ENCODE measurements at regions not wholly inside any gene's neighbourhood (a gene's known extent, or its start where the extent isn't known, plus 50 kb on each side); places are given as distances from the start of the nearest gene placed in this dataset.

DNA sequence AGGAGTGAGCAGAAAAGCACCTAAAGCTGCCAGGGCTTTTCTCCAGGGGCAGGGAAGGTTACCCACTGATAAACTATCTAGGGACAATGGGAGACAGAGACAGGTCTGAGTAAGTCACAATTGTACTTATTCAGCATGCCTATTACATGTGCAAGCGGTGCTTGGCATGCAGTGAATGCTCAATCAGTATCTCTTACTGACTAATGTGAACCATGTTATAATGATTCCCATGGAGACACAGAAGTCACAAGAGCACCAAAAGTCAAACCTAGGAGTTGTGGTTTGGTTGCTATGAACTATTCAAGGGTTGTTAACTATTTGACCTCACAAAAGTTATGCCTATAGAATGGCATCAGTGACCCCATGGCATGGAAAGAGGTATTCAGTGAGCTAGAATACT lies 50.0 kb upstream of the RASGRP1 start:
- TF ChIP-seq, protein P1, sequence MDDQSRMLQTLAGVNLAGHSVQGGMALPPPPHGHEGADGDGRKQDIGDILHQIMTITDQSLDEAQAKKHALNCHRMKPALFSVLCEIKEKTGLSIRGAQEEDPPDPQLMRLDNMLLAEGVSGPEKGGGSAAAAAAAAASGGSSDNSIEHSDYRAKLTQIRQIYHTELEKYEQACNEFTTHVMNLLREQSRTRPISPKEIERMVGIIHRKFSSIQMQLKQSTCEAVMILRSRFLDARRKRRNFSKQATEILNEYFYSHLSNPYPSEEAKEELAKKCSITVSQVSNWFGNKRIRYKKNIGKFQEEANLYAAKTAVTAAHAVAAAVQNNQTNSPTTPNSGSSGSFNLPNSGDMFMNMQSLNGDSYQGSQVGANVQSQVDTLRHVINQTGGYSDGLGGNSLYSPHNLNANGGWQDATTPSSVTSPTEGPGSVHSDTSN (IDR thresholded peaks at IDR 0.05), result no peak
- TF ChIP-seq, protein P2, sequence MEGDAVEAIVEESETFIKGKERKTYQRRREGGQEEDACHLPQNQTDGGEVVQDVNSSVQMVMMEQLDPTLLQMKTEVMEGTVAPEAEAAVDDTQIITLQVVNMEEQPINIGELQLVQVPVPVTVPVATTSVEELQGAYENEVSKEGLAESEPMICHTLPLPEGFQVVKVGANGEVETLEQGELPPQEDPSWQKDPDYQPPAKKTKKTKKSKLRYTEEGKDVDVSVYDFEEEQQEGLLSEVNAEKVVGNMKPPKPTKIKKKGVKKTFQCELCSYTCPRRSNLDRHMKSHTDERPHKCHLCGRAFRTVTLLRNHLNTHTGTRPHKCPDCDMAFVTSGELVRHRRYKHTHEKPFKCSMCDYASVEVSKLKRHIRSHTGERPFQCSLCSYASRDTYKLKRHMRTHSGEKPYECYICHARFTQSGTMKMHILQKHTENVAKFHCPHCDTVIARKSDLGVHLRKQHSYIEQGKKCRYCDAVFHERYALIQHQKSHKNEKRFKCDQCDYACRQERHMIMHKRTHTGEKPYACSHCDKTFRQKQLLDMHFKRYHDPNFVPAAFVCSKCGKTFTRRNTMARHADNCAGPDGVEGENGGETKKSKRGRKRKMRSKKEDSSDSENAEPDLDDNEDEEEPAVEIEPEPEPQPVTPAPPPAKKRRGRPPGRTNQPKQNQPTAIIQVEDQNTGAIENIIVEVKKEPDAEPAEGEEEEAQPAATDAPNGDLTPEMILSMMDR (IDR thresholded peaks at IDR 0.05), result no peak
- TF ChIP-seq, protein P3, sequence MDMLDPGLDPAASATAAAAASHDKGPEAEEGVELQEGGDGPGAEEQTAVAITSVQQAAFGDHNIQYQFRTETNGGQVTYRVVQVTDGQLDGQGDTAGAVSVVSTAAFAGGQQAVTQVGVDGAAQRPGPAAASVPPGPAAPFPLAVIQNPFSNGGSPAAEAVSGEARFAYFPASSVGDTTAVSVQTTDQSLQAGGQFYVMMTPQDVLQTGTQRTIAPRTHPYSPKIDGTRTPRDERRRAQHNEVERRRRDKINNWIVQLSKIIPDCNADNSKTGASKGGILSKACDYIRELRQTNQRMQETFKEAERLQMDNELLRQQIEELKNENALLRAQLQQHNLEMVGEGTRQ (IDR thresholded peaks at IDR 0.05; ENCODE audit: borderline replicate concordance, low read depth, low read length), result no peak
- TF ChIP-seq YY1 (IDR thresholded peaks at IDR 0.05; ENCODE audit: low read depth) (no peak), POLR2AphosphoS5 (IDR thresholded peaks at IDR 0.05; ENCODE audit: low read depth, low read length) (no peak), RFX5 (IDR thresholded peaks at IDR 0.05; ENCODE audit: low read length) (no peak)
- TF ChIP-seq, protein P4, sequence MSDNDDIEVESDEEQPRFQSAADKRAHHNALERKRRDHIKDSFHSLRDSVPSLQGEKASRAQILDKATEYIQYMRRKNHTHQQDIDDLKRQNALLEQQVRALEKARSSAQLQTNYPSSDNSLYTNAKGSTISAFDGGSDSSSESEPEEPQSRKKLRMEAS (IDR thresholded peaks at IDR 0.05; ENCODE audit: low read depth), result no peak

Data from SK-N-SH (cell line).